ENCODE measurements at regions not wholly inside any gene's neighbourhood (a gene's known extent, or its start where the extent isn't known, plus 50 kb on each side); places are given as distances from the start of the nearest gene placed in this dataset.
"Not testable (repeated sequence)": the region's sequence is repeated elsewhere in the genome, so short reads cannot be mapped to it uniquely, and the experiment has no call there.

GRCh38 chr5:21024966-21025365 lies 1037.0 kb upstream of the CDH18 start:
- DNase-seq (ENCODE audit: low spot score): no peak
- Histone ChIP-seq H3K4me1 (replicated peaks) (no peaks in the 10 kb centered on the region), H3K36me3 (no peaks in the 10 kb centered on the region), H3K27me3 (replicated peaks; ENCODE audit: insufficient read depth) (no peaks in the 10 kb centered on the region), H3K9me3 (no peaks in the 10 kb centered on the region), H3K4me3 (no peak overlapping the region), H3K27ac (no peak overlapping the region)
- intact Hi-C loops (cut with DNase I): no loop called here
- TF ChIP-seq CTCF (IDR thresholded peaks at IDR 0.05) (no peak), POLR2A (IDR thresholded peaks at IDR 0.05) (no peak), POLR2AphosphoS5 (IDR thresholded peaks at IDR 0.05) (no peak)
- WGBS: 73% methylated on average over 1 of the region's 1 CpG

GRCh38 chr5:21013237-21013636 lies 1025.2 kb upstream of the CDH18 start:
- DNase-seq (ENCODE audit: low spot score): no peak
- Histone ChIP-seq H3K27ac (no peak overlapping the region), H3K9me3 (no peaks in the 10 kb centered on the region), H3K27me3 (replicated peaks; ENCODE audit: insufficient read depth) (no peaks in the 10 kb centered on the region), H3K36me3 (no peaks in the 10 kb centered on the region), H3K4me3 (no peak overlapping the region), H3K4me1 (replicated peaks) (no peaks in the 10 kb centered on the region)
- intact Hi-C loops (cut with DNase I): no loop called here
- 68% methylated on average over 2 of the region's 2 CpGs for WGBS
- TF ChIP-seq POLR2A (IDR thresholded peaks at IDR 0.05) (no peak), POLR2AphosphoS5 (IDR thresholded peaks at IDR 0.05) (no peak), CTCF (IDR thresholded peaks at IDR 0.05) (no peak)

DNA sequence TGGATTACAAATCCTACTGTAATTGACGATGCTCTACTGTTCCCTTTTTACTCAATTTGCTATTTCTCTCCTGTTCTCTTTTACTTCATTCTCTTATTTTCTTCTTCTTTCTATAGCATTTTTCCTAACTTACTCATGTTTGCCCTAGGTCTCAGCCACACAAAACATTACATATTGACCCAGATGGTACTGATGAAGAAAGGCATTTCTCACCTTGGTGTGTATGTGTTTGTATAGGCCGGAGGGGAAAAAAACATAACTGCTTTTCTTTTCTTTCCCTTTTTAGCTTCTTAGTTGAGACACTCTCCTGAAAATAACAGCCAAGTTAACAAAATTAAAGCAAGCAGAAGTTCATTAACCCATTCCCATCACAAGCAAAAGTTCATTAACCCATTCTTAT lies 1019.8 kb upstream of the CDH18 start:
- Histone ChIP-seq H3K27ac (no peak overlapping the region), H3K9me3 (no peaks in the 10 kb centered on the region), H3K4me3 (no peak overlapping the region), H3K4me1 (replicated peaks) (no peaks in the 10 kb centered on the region), H3K36me3 (no peaks in the 10 kb centered on the region), H3K27me3 (replicated peaks; ENCODE audit: insufficient read depth) (no peaks in the 10 kb centered on the region)
- no peak for DNase-seq (ENCODE audit: low spot score)
- 76% methylated on average over 2 of the region's 2 CpGs for WGBS
- TF ChIP-seq POLR2A (IDR thresholded peaks at IDR 0.05): no peak
- no peak for TF ChIP-seq POLR2AphosphoS5 (IDR thresholded peaks at IDR 0.05)
- TF ChIP-seq CTCF (IDR thresholded peaks at IDR 0.05): no peak
- intact Hi-C loops (cut with DNase I): no loop called here

GRCh38 chr5:20988933-20989332 lies 1000.9 kb upstream of the CDH18 start:
- not testable (repeated sequence) for H3K4me1 ChIP-seq (replicated peaks); H3K9me3 ChIP-seq
- 45% methylated on average over 2 of the region's 2 CpGs for WGBS

DNA sequence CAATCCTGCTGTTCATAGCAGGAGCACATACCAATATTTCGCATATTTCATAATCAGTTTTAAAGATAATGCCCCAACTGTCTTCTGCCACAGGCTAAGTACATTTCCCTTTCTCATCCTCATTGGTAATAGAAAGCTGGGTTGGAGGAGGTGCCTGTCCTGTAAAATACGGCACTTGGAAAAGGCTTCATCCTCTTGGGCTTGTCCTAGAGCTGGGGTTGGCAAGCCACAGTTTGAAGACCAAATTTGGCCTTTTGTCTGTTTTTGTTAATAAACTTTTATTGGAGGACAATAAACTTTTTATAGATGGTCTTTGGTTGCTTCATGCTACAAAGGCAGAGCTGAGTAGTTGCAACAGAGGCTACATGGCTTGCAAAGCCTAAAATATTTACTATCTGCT lies 997.8 kb upstream of the CDH18 start:
- TF ChIP-seq CTCF (IDR thresholded peaks at IDR 0.05) (no peak), POLR2AphosphoS5 (IDR thresholded peaks at IDR 0.05) (peak; percentile 21), POLR2A (IDR thresholded peaks at IDR 0.05) (no peak)

More at GRCh38 chr5:20988933-20989332, 1000.9 kb upstream of the CDH18 start:
- H3K27me3 ChIP-seq (replicated peaks; ENCODE audit: insufficient read depth); DNase-seq (ENCODE audit: low spot score); intact Hi-C loops (cut with DNase I); H3K4me3 ChIP-seq; H3K36me3 ChIP-seq; H3K27ac ChIP-seq: not testable (repeated sequence)

More for the DNA sequence above, 997.8 kb upstream of the CDH18 start:
- H3K4me1 ChIP-seq (replicated peaks): no peaks in the 10 kb centered on the region
- no peak overlapping the region for H3K27ac ChIP-seq
- intact Hi-C loops (cut with DNase I): no loop called here
- 42% methylated on average over 2 of the region's 2 CpGs for WGBS
- H3K9me3 ChIP-seq: no peaks in the 10 kb centered on the region
- no peak overlapping the region for H3K4me3 ChIP-seq
- DNase-seq (ENCODE audit: low spot score): no peak
- no peaks in the 10 kb centered on the region for H3K36me3 ChIP-seq
- H3K27me3 ChIP-seq (replicated peaks; ENCODE audit: insufficient read depth): no peaks in the 10 kb centered on the region
